22Rv1 (cell line): ENCODE measurements at regions not wholly inside any gene's neighbourhood (a gene's known extent, or its start where the extent isn't known, plus 50 kb on each side); places are given as distances from the start of the nearest gene placed in this dataset.

Experiments used
- CTCF ChIP-seq: fragments of 450-650 bp; IDR thresholded peaks from 2 replicates; pipeline ENCODE4 v1.5.1; 2017; ENCODE audit warnings: mild to moderate bottlenecking
- ZFX ChIP-seq: fragments of 450-650 bp; IDR thresholded peaks from 2 replicates; pipeline ENCODE4 v1.6.1; 2017; ENCODE audit warnings: antibody characterized with exemption, borderline replicate concordance

GRCh38 chr15:70438776-70439175 lies 324.6 kb downstream of the UACA start:
- TF ChIP-seq CTCF (no peak), ZFX (no peak)
